ENCODE measurements at regions not wholly inside any gene's neighbourhood (a gene's known extent, or its start where the extent isn't known, plus 50 kb on each side); places are given as distances from the start of the nearest gene placed in this dataset.

GRCh38 chr3:31417486-31417885, 115.2 kb upstream of the STT3B start:
- Histone ChIP-seq H3K4me3 (ENCODE audit: insufficient read depth, low read depth, low read length) (no peak overlapping the region), H3K36me3 (replicated peaks; ENCODE audit: control insufficient read depth, insufficient read depth, low read length) (no peaks in the 10 kb centered on the region), H3K27me3 (ENCODE audit: control insufficient read depth, insufficient read depth, low read length) (no peaks in the 10 kb centered on the region)
- no peak for DNase-seq

GRCh38 chr3:31420311-31420710, 112.4 kb upstream of the STT3B start:
- no peaks in the 10 kb centered on the region for H3K36me3 ChIP-seq (replicated peaks; ENCODE audit: control insufficient read depth, insufficient read depth, low read length)
- no peaks in the 10 kb centered on the region for H3K27me3 ChIP-seq (ENCODE audit: control insufficient read depth, insufficient read depth, low read length)
- no peak overlapping the region for H3K4me3 ChIP-seq (ENCODE audit: insufficient read depth, low read depth, low read length)
- no peak for DNase-seq

- Histone ChIP-seq H3K4me3 (ENCODE audit: insufficient read depth, low read depth, low read length) (no peak overlapping the region), H3K27me3 (ENCODE audit: control insufficient read depth, insufficient read depth, low read length) (no peaks in the 10 kb centered on the region), H3K36me3 (replicated peaks; ENCODE audit: control insufficient read depth, insufficient read depth, low read length) (no peaks in the 10 kb centered on the region)
- DNase-seq = no peak
Measured at GRCh38 chr3:31421314-31422048, 111.2 kb upstream of the STT3B start.

GRCh38 chr3:31422237-31422636, 110.5 kb upstream of the STT3B start:
- Histone ChIP-seq H3K36me3 (replicated peaks; ENCODE audit: control insufficient read depth, insufficient read depth, low read length) (no peaks in the 10 kb centered on the region), H3K4me3 (ENCODE audit: insufficient read depth, low read depth, low read length) (no peak overlapping the region), H3K27me3 (ENCODE audit: control insufficient read depth, insufficient read depth, low read length) (no peaks in the 10 kb centered on the region)
- no peak for DNase-seq

GRCh38 chr3:31423482-31423881, 109.2 kb upstream of the STT3B start:
- Histone ChIP-seq H3K4me3 (ENCODE audit: insufficient read depth, low read depth, low read length) (no peak overlapping the region), H3K36me3 (replicated peaks; ENCODE audit: control insufficient read depth, insufficient read depth, low read length) (no peaks in the 10 kb centered on the region), H3K27me3 (ENCODE audit: control insufficient read depth, insufficient read depth, low read length) (no peaks in the 10 kb centered on the region)
- no peak for DNase-seq

- no peaks in the 10 kb centered on the region for H3K36me3 ChIP-seq (replicated peaks; ENCODE audit: control insufficient read depth, insufficient read depth, low read length)
- no peak for DNase-seq
- H3K4me3 ChIP-seq (ENCODE audit: insufficient read depth, low read depth, low read length) = no peak overlapping the region
- H3K27me3 ChIP-seq (ENCODE audit: control insufficient read depth, insufficient read depth, low read length) = no peaks in the 10 kb centered on the region
Measured at GRCh38 chr3:31425401-31425800, 107.3 kb upstream of the STT3B start.

- H3K36me3 ChIP-seq (replicated peaks; ENCODE audit: control insufficient read depth, insufficient read depth, low read length) = no peaks in the 10 kb centered on the region
- no peak for DNase-seq
- H3K4me3 ChIP-seq (ENCODE audit: insufficient read depth, low read depth, low read length) = no peak overlapping the region
- H3K27me3 ChIP-seq (ENCODE audit: control insufficient read depth, insufficient read depth, low read length) = no peaks in the 10 kb centered on the region
Measured at GRCh38 chr3:31427623-31428022, 105.1 kb upstream of the STT3B start.

- Histone ChIP-seq H3K27me3 (ENCODE audit: control insufficient read depth, insufficient read depth, low read length) (no peaks in the 10 kb centered on the region), H3K36me3 (replicated peaks; ENCODE audit: control insufficient read depth, insufficient read depth, low read length) (no peaks in the 10 kb centered on the region), H3K4me3 (ENCODE audit: insufficient read depth, low read depth, low read length) (no peak overlapping the region)
- no peak for DNase-seq
Measured at GRCh38 chr3:31431321-31431720, 101.4 kb upstream of the STT3B start.

GRCh38 chr3:31432897-31433678, 99.6 kb upstream of the STT3B start:
- Histone ChIP-seq H3K27me3 (ENCODE audit: control insufficient read depth, insufficient read depth, low read length) (no peaks in the 10 kb centered on the region), H3K36me3 (replicated peaks; ENCODE audit: control insufficient read depth, insufficient read depth, low read length) (no peaks in the 10 kb centered on the region), H3K4me3 (ENCODE audit: insufficient read depth, low read depth, low read length) (no peak overlapping the region)
- DNase-seq = no peak

GRCh38 chr3:31433679-31433992, 99.1 kb upstream of the STT3B start:
- H3K27me3 ChIP-seq (ENCODE audit: control insufficient read depth, insufficient read depth, low read length) = no peaks in the 10 kb centered on the region
- no peak for DNase-seq
- no peaks in the 10 kb centered on the region for H3K36me3 ChIP-seq (replicated peaks; ENCODE audit: control insufficient read depth, insufficient read depth, low read length)
- no peak overlapping the region for H3K4me3 ChIP-seq (ENCODE audit: insufficient read depth, low read depth, low read length)

GRCh38 chr3:31434819-31435218, 97.9 kb upstream of the STT3B start:
- Histone ChIP-seq H3K36me3 (replicated peaks; ENCODE audit: control insufficient read depth, insufficient read depth, low read length) (no peaks in the 10 kb centered on the region), H3K4me3 (ENCODE audit: insufficient read depth, low read depth, low read length) (no peak overlapping the region), H3K27me3 (ENCODE audit: control insufficient read depth, insufficient read depth, low read length) (no peaks in the 10 kb centered on the region)
- no peak for DNase-seq

- no peak for DNase-seq
- no peak overlapping the region for H3K4me3 ChIP-seq (ENCODE audit: insufficient read depth, low read depth, low read length)
Measured at GRCh38 chr3:31436830-31437229, 95.9 kb upstream of the STT3B start.

GRCh38 chr3:31438742-31439141, 94.0 kb upstream of the STT3B start:
- no peaks in the 10 kb centered on the region for H3K36me3 ChIP-seq (replicated peaks; ENCODE audit: control insufficient read depth, insufficient read depth, low read length)
- no peak overlapping the region for H3K4me3 ChIP-seq (ENCODE audit: insufficient read depth, low read depth, low read length)
- H3K27me3 ChIP-seq (ENCODE audit: control insufficient read depth, insufficient read depth, low read length) = no peaks in the 10 kb centered on the region
- DNase-seq = no peak

More at GRCh38 chr3:31436830-31437229, 95.9 kb upstream of the STT3B start:
- H3K36me3 ChIP-seq (replicated peaks; ENCODE audit: control insufficient read depth, insufficient read depth, low read length) = no peaks in the 10 kb centered on the region
- H3K27me3 ChIP-seq (ENCODE audit: control insufficient read depth, insufficient read depth, low read length) = no peaks in the 10 kb centered on the region

- no peaks in the 10 kb centered on the region for H3K27me3 ChIP-seq (ENCODE audit: control insufficient read depth, insufficient read depth, low read length)
- H3K4me3 ChIP-seq (ENCODE audit: insufficient read depth, low read depth, low read length) = no peak overlapping the region
- DNase-seq = no peak
- H3K36me3 ChIP-seq (replicated peaks; ENCODE audit: control insufficient read depth, insufficient read depth, low read length) = no peaks in the 10 kb centered on the region
Measured at GRCh38 chr3:31439890-31440750, 92.6 kb upstream of the STT3B start.

- no peak for DNase-seq
- no peaks in the 10 kb centered on the region for H3K27me3 ChIP-seq (ENCODE audit: control insufficient read depth, insufficient read depth, low read length)
- no peaks in the 10 kb centered on the region for H3K36me3 ChIP-seq (replicated peaks; ENCODE audit: control insufficient read depth, insufficient read depth, low read length)
Measured at GRCh38 chr3:31440878-31441277, 91.8 kb upstream of the STT3B start.

More at GRCh38 chr3:31440878-31441277, 91.8 kb upstream of the STT3B start:
- no peak overlapping the region for H3K4me3 ChIP-seq (ENCODE audit: insufficient read depth, low read depth, low read length)

All from H7 (cell line).